ENCODE measurements at regions not wholly inside any gene's neighbourhood (a gene's known extent, or its start where the extent isn't known, plus 50 kb on each side); places are given as distances from the start of the nearest gene placed in this dataset.

DNA sequence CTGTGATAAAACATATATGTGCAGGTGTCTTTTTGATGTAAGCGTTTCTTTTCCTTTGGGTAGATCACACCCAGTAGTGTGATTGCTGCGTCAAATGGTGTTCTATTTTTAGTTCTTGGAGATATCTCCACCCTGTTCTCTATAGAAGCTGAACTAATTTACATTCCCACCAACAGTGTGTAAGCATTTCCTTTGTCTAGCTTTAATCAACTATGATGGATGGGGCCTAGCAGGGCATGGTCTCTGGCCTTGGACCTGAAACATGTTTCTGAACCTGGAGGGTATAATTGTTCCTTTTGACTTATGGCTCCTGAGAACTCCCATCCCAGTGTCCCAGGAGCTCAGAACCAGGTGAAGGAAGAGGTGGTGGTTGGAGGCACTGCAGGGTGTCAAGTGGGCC, 93.9 kb downstream of the HAPSTR1 start:
- no peak for DNase-seq (ENCODE audit: low read depth in 4 of 4, low spot score in 3 of 4)

- DNase-seq (ENCODE audit: low read depth in 4 of 4, low spot score in 3 of 4) = no peak
These were observed 94.6 kb downstream of the HAPSTR1 start for GRCh38 chr16:9186061-9186460.

DNA sequence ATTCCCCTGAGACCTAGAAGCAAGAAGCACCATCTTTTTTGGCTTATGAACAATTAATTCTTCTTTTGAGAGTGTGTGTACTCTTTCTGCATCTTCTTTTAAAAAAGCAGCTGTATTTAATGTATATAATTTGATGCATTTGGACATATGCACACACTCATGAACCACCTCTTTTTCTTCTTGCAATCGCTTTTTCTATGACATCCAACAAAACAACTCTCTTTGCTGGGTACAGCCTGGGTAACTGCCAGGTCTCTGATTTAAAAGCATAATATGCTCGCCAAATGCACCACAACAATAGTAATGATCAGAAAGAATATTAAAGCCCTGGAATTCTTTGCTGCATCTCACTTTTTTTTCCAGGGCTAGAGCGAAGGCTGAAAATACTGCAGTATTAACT, 97.3 kb downstream of the HAPSTR1 start:
- no peak for DNase-seq (ENCODE audit: low read depth in 4 of 4, low spot score in 3 of 4)

DNA sequence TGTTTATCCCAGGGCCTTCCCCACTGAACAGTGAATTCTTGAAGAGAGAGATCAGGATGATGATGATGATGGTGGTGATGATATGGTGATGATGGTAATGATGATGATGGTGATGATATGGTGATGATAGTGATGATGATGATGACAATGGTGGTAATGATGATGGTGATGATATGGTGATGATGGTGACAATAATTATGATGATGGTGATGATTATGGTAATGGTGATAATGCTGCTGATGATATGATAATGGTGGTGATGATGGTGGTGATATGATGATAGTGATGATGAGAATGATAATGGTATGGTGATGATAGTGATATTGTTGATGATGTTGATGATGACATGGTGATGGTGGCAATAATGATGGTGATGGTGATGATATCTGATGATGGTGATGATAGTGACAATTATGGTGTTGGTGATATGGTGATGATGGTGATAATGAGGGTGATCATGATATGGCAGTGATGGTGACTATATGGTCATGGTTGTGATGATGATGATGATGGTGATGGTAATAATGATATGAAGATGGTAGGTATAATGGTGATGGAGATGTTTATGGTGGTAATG, 99.9 kb downstream of the HAPSTR1 start:
- no peak for DNase-seq (ENCODE audit: low read depth in 4 of 4, low spot score in 3 of 4)

- no peak for DNase-seq (ENCODE audit: low read depth in 4 of 4, low spot score in 3 of 4)
These were observed 101.3 kb downstream of the HAPSTR1 start for GRCh38 chr16:9192746-9193145.

- DNase-seq (ENCODE audit: low read depth in 4 of 4, low spot score in 3 of 4) = no peak
These were observed 103.8 kb downstream of the HAPSTR1 start for GRCh38 chr16:9195287-9195686.

- DNase-seq (ENCODE audit: low read depth in 4 of 4, low spot score in 3 of 4) = no peak
These were observed 106.7 kb downstream of the HAPSTR1 start for GRCh38 chr16:9197957-9198661.

DNA sequence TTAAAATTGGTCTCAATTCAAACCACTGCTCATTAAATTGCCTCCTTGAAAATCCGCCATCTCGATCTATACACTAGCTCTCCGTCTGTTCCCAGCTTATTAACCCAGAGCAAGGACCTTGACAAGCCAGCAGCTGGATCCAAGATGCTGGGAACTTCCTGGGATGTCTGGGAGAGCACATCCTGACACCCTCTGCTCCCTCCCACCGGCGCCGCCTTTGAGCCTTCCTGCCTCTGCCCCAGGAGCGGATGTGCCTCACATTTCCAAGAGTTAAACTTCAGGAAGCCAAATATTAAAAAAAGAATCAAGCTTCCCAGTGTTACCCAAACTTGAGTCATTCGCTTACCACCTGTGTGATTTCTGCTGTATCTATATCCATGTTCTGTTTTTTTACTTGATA, 107.9 kb downstream of the HAPSTR1 start:
- no peak for DNase-seq (ENCODE audit: low read depth in 4 of 4, low spot score in 3 of 4)

GRCh38 chr16:9199751-9200150, 108.3 kb downstream of the HAPSTR1 start:
- DNase-seq (ENCODE audit: low read depth in 4 of 4, low spot score in 3 of 4) = no peak

DNA sequence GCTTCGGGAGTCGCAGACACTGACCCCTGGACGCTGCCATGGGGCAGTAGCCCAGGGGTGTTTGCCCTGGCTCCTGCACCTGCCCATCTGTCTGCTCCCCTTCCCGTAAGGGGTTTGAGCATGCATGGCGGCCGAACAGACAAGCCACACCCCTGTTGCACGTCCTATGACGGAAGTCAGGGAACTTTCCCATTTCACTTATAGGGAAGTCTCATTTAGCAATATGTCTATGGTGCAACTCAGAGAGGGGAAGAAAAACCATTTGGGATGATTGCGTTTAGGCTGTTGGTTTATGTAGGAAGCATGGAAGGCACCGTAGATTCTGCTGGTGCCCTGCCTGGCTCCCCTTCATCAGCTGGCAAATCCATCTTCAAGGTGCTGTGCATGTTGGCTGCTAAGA, 112.5 kb downstream of the HAPSTR1 start:
- no peak for DNase-seq (ENCODE audit: low read depth in 4 of 4, low spot score in 3 of 4)

GRCh38 chr16:9205661-9206060, 114.2 kb downstream of the HAPSTR1 start:
- DNase-seq (ENCODE audit: low read depth in 4 of 4, low spot score in 3 of 4) = no peak

DNA sequence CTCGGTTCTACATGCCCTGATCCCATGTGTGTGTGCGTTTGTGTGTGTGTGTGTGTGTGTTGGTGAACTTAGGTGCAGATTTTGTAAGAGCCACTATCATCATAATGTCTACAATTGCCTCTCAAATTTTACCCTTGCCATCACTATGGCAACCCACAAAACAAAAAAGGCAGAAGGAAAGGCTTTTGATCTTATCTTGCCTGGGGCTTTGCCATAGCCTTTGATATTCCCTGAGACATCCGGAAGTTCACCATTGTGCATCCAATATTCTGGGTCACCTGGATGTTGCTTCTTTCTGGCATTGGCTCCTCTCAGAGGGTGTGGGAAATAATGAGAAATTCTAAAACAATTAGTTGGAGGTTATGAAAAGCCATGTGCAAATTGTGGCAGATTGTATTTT, 114.7 kb downstream of the HAPSTR1 start:
- no peak for DNase-seq (ENCODE audit: low read depth in 4 of 4, low spot score in 3 of 4)

GRCh38 chr16:9212621-9213020, 121.2 kb downstream of the HAPSTR1 start:
- DNase-seq (ENCODE audit: low read depth in 4 of 4, low spot score in 3 of 4) = no peak

DNA sequence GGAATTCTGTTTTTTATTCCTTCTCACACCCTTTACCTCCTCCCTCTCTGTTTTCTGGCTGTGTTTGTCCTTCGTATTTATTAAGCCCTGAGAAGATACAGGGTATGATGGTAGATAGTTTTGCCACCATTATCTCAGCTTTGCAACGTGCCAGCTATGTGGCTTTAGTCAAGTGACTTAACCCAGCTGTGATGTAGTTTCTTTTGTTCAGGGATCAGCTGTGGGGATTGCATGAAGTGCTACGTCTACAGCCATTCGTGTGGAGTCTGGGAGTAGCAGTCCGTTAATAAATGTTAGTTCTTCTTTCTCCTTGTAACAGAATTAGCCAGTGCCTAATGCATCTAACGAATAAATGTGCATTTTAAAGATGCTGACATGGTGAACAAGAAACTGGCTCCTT, 128.4 kb downstream of the HAPSTR1 start:
- no peak for DNase-seq (ENCODE audit: low read depth in 4 of 4, low spot score in 3 of 4)

- no peak for DNase-seq (ENCODE audit: low read depth in 4 of 4, low spot score in 3 of 4)
These were observed 134.3 kb downstream of the HAPSTR1 start for GRCh38 chr16:9225527-9226316.

DNA sequence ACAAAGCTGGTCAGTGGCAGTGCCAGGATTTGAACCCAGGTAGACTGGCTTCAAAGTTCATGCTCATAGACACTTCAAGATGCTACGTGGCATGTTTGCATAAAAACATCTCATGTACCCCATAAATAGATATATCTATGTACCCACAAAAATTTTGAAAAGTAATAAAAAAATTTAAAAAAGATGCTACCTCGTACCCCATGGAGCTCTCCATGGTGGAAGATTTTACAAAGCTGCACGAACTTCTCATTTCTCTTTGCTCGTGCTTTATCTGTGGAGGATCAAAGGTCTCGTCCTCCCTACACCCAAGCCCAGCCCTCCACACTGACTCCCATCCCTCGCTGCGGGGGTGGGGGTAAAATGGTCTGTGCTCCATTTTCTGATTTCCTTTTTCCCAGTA, 135.5 kb downstream of the HAPSTR1 start:
- no peak for DNase-seq (ENCODE audit: low read depth in 4 of 4, low spot score in 3 of 4)

DNA sequence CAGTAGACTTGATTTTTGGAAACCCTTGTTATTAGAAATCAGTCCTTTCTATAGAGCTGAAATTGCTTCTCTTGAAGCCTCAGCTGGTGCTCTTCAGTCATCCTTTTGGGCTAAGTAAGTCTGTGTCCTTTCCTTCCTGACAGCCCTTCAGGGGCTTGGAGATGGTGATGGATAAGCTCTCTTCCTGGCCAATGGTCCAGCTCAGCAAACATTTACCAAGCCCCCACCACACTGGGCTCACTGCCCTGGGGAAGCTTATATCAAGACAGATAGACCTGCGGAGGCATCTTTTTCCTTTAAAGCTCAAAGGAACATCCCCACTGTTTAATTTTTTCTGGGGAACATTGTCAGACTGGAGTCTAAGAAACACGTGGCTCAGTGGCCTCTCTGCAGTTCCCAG, 139.6 kb downstream of the HAPSTR1 start:
- no peak for DNase-seq (ENCODE audit: low read depth in 4 of 4, low spot score in 3 of 4)

DNA sequence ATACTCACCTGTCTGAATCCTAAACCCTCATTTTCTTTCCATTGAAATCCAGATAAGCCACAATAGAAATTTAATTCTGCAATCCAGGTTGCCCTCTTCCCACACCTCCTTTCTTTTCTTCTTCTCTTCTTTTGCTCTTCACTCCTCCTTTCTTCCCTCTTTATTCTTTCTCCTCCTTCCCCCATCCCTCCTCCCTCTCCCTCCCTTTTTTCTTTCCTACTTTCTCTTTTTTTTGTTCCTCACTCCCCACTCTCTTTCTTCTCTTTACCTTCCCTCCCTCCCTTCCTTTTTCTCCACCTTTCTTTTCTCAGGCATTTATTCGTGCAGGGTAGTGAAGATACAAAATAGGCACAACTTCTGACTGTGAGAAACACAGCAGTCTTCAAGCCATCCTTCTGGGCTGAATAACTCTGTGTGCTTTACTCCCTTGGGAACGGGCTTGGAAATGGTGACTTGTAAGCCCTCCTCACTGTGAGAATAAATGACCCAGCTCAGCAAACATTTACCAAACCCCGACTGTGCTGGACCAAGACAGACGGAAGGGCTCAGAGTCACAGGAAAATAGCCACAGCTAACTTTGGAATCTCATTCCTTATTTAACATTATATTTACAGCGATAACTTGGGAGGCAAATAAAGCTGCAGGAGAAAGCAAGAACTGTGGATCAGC, 140.8 kb downstream of the HAPSTR1 start:
- no peak for DNase-seq (ENCODE audit: low read depth in 4 of 4, low spot score in 3 of 4)

DNA sequence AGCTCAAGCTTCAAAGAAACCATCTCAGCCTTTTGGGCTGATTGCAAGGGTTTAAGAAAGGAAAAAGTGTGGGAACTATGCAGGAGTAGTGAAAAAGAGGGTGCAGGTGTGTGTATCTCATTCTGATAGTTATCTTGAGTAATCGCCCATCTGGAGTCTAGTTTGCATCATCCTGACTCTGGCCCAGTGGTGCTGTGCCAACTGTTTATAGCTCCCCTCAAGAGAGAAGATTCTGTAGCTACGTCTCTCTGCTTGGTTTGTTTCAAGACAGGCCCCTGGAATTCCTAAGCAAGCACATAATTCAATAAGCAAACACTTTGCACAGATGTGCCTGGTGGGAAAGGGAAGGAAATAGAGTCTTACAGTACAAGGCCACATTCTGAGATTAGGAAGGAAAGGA, 144.4 kb downstream of the HAPSTR1 start:
- no peak for DNase-seq (ENCODE audit: low read depth in 4 of 4, low spot score in 3 of 4)

DNA sequence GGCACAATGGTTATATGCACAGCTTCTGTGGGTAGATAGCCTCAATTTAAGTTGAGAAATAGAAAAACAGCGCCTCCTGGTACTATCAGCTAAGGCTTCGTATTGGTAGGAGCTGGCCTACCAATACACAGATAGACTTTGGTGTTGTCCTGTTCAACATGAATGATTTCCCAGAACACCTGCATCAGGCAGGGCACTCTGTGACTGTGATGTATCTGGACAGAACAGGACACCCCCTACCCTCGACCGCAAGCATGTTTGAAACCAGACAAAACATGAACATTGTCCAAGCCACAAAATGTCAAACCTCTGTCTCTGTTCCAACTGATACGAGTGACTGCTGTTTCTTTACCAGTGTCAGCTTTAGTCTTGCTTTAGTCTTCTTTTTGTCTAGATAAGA, 144.9 kb downstream of the HAPSTR1 start:
- no peak for DNase-seq (ENCODE audit: low read depth in 4 of 4, low spot score in 3 of 4)

DNA sequence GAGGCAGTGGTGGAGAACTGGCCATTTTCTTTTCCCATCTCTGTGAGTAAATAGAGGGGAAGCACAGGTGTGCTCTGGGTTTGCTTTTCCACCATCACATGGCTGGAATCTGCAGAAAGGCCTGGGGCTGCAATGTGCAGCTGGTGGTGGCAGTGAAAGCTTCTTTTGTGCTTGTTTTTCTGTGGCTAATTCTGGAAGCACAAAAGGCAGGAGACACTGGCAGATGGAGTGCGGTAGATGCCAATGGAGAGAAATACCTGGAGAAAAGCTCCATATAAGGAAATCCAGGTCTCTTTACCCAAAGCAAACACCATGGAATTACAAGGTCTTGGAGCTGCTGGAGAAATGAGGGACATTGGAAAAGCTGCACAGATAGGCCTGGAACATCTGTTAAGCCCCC, 146.9 kb downstream of the HAPSTR1 start:
- DNase-seq (ENCODE audit: low read depth in 4 of 4, low spot score in 3 of 4) = no peak

DNA sequence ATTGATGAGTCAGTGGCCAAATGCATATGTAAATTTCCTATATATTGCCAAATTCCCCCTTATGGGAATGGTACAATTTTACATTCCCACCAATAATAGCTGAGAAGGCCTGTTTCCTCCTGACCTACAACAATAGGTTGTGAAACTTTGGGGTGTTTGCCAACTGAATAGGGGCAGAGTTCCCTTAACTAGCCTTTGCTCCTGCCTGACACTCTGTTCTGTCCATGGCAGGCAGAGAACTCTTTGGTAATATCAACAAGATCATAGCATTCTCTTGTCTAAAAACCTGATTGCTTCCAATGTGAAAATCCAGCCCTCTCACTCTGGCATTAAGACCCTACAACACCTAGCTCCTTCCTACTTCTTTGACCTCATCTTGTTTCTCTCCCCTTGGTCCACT, 149.7 kb downstream of the HAPSTR1 start:
- DNase-seq (ENCODE audit: low read depth in 4 of 4, low spot score in 3 of 4) = no peak
